Activated CD8-positive, alpha-beta T cell treated with anti-CD3 and anti-CD28 coated beads, Interleukin-2, amount 10 ng/mL, durations not matched to agents 7 days and 5 days (primary cell): ENCODE measurements at regions not wholly inside any gene's neighbourhood (a gene's known extent, or its start where the extent isn't known, plus 50 kb on each side); places are given as distances from the start of the nearest gene placed in this dataset.
"Not testable (repeated sequence)": the region's sequence is repeated elsewhere in the genome, so short reads cannot be mapped to it uniquely, and the experiment has no call there.

Source experiments
- ATAC-seq: fragments of 150-1000 bp; cut with Tn5 transposase; one replicate; pipeline ENCODE4 v1.10.0; 2021; ENCODE audit warnings: moderate library complexity
- CTCF ChIA-PET: fragments of 350-600 bp; sonication (Branson Sonifier 250); formaldehyde crosslinking; loops from one replicate; lab custom pipeline; 2021; ENCODE audit warnings: antibody characterized with exemption; lab: Charles Lee
- POLR2A ChIA-PET: fragments of 350-600 bp; sonication (Branson Sonifier 250); formaldehyde crosslinking; loops from one replicate; lab custom pipeline; 2021; ENCODE audit warnings: antibody characterized with exemption; lab: Charles Lee
- DNase-seq: peaks from one replicate; pipeline ENCODE4 v3.0.0-alpha.2; 2020
- H3K27ac Mint-ChIP-seq: one replicate; pipeline ENCODE4 v1.8.0; 2021; ENCODE audit warnings: mild to moderate bottlenecking, mixed read lengths
- H3K27me3 Mint-ChIP-seq: one replicate; pipeline ENCODE4 v1.8.0; 2021; ENCODE audit warnings: low read depth, mixed read lengths
- H3K36me3 Mint-ChIP-seq: one replicate; pipeline ENCODE4 v1.8.0; 2021; ENCODE audit warnings: low read depth, mixed read lengths
- H3K4me1 Mint-ChIP-seq: one replicate; pipeline ENCODE4 v1.8.0; 2021; ENCODE audit warnings: low read depth, mixed read lengths
- H3K4me3 Mint-ChIP-seq: one replicate; pipeline ENCODE4 v1.8.0; 2021; ENCODE audit warnings: mild to moderate bottlenecking, mixed read lengths
- H3K9me3 Mint-ChIP-seq: one replicate; pipeline ENCODE4 v1.8.0; 2022; ENCODE audit warnings: mixed read lengths; ENCODE audit not compliant: insufficient read depth

GRCh38 chr12:46082490-46083200, 92.3 kb upstream of the SCAF11 start:
- Mint-ChIP-seq H3K9me3 (peaks cover 20% of the 10 kb centered on the region), H3K36me3 (peaks cover 4% of the 10 kb centered on the region), H3K27me3 (peaks cover 7% of the 10 kb centered on the region), H3K27ac (no peak overlapping the region), H3K4me3 (no peak overlapping the region), H3K4me1 (no peaks in the 10 kb centered on the region)
- ATAC-seq: no peak
- ChIA-PET POLR2A (no interaction called here), CTCF (no interaction called here)
- no peak for DNase-seq

- Mint-ChIP-seq H3K27ac (no peak overlapping the region), H3K4me3 (no peak overlapping the region), H3K9me3 (peaks cover 8% of the 10 kb centered on the region), H3K27me3 (peaks cover 5% of the 10 kb centered on the region), H3K4me1 (peaks cover 6% of the 10 kb centered on the region), H3K36me3 (peaks cover under 1% of the 10 kb centered on the region)
- DNase-seq: no peak
- CTCF ChIA-PET: interaction anchor here (0.9 to 1.1 kb wide), 2 partner anchors 83 to 948 kb away, joined by 3 read pairs; partner anchors contain the start of gene SCAF11
- ATAC-seq: no peak
- POLR2A ChIA-PET: interaction anchor here (0.7 kb wide), 1 partner anchor 846 kb away, joined by 3 read pairs; no protein-coding TSS in a partner anchor
Measured at GRCh38 chr12:46073321-46073720, 82.9 kb upstream of the SCAF11 start.

DNA sequence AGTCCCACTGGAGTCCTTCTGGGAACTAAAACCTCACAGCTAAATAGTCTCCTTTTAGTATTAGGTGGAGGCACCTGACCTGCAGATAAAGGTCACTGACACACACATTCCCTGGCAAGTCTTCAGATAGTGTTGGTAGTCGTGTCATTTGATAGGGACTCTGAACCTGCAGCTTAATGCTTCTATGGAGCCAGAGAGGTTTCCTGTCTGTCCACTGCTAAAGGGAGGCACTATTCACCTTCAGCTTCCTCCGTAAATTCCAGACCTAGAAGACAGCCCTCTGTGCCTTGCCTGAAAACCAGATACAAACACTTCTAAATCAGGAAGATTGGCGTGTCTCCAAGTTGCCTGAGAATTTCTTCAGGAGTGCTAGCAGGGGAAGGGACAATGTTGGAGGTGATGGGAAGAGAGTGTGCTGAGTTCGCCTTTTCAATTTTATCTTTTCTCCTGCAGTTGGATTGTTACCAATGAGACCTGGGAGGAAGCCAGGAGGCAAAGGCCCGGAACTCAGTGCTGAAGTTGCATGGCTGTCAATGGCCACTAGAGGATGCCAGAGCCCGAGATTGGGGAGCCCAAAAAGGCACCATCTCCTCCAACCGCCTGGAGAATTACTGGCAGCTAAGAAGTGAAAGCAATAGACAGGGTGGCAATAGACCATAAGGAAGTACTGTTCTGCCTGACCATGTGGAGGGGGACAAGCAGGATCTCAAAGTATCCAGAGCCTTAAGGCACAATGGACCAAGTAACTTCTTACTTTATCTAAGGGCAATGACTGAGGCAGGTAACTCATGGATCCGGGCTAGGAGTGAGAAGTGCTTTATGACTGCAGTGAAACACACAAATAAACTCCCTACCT, 81.6 kb upstream of the SCAF11 start:
- peaks cover 5% of the 10 kb centered on the region for H3K9me3 Mint-ChIP-seq
- DNase-seq (peak; percentile 65), ATAC-seq (peak; percentile 84)
- H3K4me1 Mint-ChIP-seq: peaks cover 6% of the 10 kb centered on the region
- H3K27me3 Mint-ChIP-seq: peaks cover 5% of the 10 kb centered on the region
- no peak overlapping the region for H3K4me3 Mint-ChIP-seq
- H3K27ac Mint-ChIP-seq: no peak overlapping the region
- H3K36me3 Mint-ChIP-seq: no peaks in the 10 kb centered on the region
- ChIA-PET CTCF (interaction anchor here (0.6 to 2.3 kb wide), 18 partner anchors 9 to 998 kb away, joined by 3 to 15 read pairs (median 4); partner anchors contain the start of gene SCAF11), POLR2A (interaction anchor here (0.6 kb wide), 1 partner anchor 81 kb away, joined by 3 read pairs; no protein-coding TSS in a partner anchor)

DNA sequence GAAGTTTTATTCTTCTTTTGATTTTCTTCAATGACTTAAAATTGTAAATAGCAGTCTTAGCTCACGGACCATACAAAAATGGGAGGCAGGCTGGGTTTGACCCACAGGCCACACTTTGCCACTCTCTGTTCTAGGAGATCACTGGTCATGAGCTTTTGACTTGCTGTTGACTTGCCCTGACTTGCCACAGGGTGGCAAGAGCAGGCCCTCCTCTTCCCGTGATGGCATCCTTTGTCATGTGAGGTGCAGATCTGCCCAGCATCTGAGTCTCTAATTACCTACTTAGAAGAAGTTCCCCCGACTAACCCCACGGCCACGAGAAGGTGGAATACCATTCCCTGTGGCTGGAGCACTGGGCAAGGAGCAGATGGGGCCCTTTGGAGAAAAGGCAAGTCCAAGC, 81.0 kb upstream of the SCAF11 start:
- Mint-ChIP-seq H3K27ac (no peak overlapping the region), H3K36me3 (no peaks in the 10 kb centered on the region), H3K9me3 (no peaks in the 10 kb centered on the region), H3K4me3 (no peak overlapping the region), H3K4me1 (peaks cover 6% of the 10 kb centered on the region), H3K27me3 (peaks cover 3% of the 10 kb centered on the region)
- POLR2A ChIA-PET: interaction anchor here (0.6 kb wide), 1 partner anchor 81 kb away, joined by 3 read pairs; no protein-coding TSS in a partner anchor
- DNase-seq (no peak), ATAC-seq (no peak)
- CTCF ChIA-PET: interaction anchor here (1.1 to 2.3 kb wide), 12 partner anchors 9 to 999 kb away, joined by 3 to 15 read pairs (median 4); partner anchors contain the start of gene SCAF11

GRCh38 chr12:46067094-46067493, 76.7 kb upstream of the SCAF11 start:
- Mint-ChIP-seq H3K27me3 (peaks cover 5% of the 10 kb centered on the region), H3K36me3 (no peaks in the 10 kb centered on the region), H3K9me3 (no peaks in the 10 kb centered on the region), H3K4me3 (no peak overlapping the region), H3K4me1 (peaks cover 3% of the 10 kb centered on the region), H3K27ac (no peak overlapping the region)
- ATAC-seq (no peak), DNase-seq (no peak)
- POLR2A ChIA-PET: no interaction called here
- CTCF ChIA-PET: interaction anchor here (0.7 kb wide), 1 partner anchor 110 kb away, joined by 3 read pairs; no protein-coding TSS in a partner anchor

GRCh38 chr12:46065412-46066166, 75.2 kb upstream of the SCAF11 start:
- Mint-ChIP-seq H3K27me3 (peaks cover 6% of the 10 kb centered on the region), H3K4me1 (no peaks in the 10 kb centered on the region), H3K27ac (no peak overlapping the region), H3K36me3 (no peaks in the 10 kb centered on the region), H3K4me3 (no peak overlapping the region), H3K9me3 (no peaks in the 10 kb centered on the region)
- ATAC-seq: no peak
- no peak for DNase-seq
- CTCF ChIA-PET: no interaction called here
- POLR2A ChIA-PET: no interaction called here

GRCh38 chr12:46064548-46064947, 74.2 kb upstream of the SCAF11 start:
- peaks cover 14% of the 10 kb centered on the region for H3K27me3 Mint-ChIP-seq
- no peaks in the 10 kb centered on the region for H3K9me3 Mint-ChIP-seq
- no peak overlapping the region for H3K27ac Mint-ChIP-seq
- H3K4me1 Mint-ChIP-seq: no peaks in the 10 kb centered on the region
- H3K4me3 Mint-ChIP-seq: no peak overlapping the region
- ATAC-seq (no peak), DNase-seq (no peak)
- no peaks in the 10 kb centered on the region for H3K36me3 Mint-ChIP-seq
- CTCF ChIA-PET: no interaction called here
- POLR2A ChIA-PET: no interaction called here

GRCh38 chr12:46058697-46059096, 68.3 kb upstream of the SCAF11 start:
- peaks cover 14% of the 10 kb centered on the region for H3K27me3 Mint-ChIP-seq
- CTCF ChIA-PET: interaction anchor here (1.4 kb wide), 1 partner anchor 13 kb away, joined by 4 read pairs; no protein-coding TSS in a partner anchor
- POLR2A ChIA-PET, H3K36me3 Mint-ChIP-seq, H3K27ac Mint-ChIP-seq, H3K4me1 Mint-ChIP-seq, H3K9me3 Mint-ChIP-seq, DNase-seq, ATAC-seq, H3K4me3 Mint-ChIP-seq: not testable (repeated sequence)

GRCh38 chr12:46050805-46051204, 60.4 kb upstream of the SCAF11 start:
- ChIA-PET POLR2A (no interaction called here), CTCF (no interaction called here)
- Mint-ChIP-seq H3K36me3 (no peaks in the 10 kb centered on the region), H3K4me3 (no peak overlapping the region), H3K4me1 (no peaks in the 10 kb centered on the region), H3K27ac (no peak overlapping the region), H3K9me3 (peaks cover 14% of the 10 kb centered on the region), H3K27me3 (peaks cover 1% of the 10 kb centered on the region)
- ATAC-seq (no peak), DNase-seq (no peak)

DNA sequence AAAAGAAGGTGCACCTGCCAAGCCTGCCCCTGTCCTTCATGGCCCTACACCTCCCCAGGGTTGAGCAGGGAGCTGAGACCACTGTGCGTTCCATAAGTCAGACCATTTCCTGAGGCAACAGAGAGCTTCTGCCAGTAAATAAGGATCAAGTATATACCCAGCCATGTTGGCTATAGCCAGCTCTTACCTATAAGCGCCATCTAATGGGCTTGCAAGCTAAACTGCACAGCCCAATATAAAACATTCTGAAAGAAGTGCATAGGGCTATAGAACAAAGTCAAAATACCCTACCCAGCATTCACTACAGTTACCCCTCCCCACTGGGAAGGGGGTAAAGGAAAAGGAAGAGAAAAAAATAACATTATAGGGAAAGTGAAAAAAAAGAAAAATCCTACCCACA, 59.3 kb upstream of the SCAF11 start:
- H3K36me3 Mint-ChIP-seq: no peaks in the 10 kb centered on the region
- CTCF ChIA-PET: no interaction called here
- H3K4me1 Mint-ChIP-seq: no peaks in the 10 kb centered on the region
- H3K27ac Mint-ChIP-seq: no peak overlapping the region
- POLR2A ChIA-PET: no interaction called here
- peaks cover 1% of the 10 kb centered on the region for H3K27me3 Mint-ChIP-seq
- ATAC-seq (no peak), DNase-seq (no peak)
- no peak overlapping the region for H3K4me3 Mint-ChIP-seq
- H3K9me3 Mint-ChIP-seq: peaks cover 14% of the 10 kb centered on the region

DNA sequence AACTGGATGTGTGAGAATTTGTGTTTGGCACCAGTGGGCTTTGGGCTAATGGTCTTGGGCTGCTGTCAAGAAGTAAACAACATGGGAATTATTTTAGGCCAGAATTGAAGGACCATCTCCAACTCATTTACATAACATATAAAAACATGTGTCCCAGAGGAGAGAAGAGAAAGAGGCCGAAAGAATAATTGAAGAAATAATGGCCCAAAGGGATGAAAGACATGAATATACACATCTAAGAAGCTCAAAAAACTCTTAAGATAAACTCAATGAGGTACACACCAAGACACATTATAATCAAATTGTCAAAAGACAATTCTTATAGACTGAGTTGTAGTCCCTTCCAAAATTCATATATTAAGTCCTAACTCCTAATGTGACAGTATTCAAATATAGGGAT, 56.1 kb upstream of the SCAF11 start:
- no peaks in the 10 kb centered on the region for H3K36me3 Mint-ChIP-seq
- H3K4me1 Mint-ChIP-seq: no peaks in the 10 kb centered on the region
- ATAC-seq: no peak
- ChIA-PET CTCF (no interaction called here), POLR2A (no interaction called here)
- no peak overlapping the region for H3K27ac Mint-ChIP-seq
- no peak overlapping the region for H3K4me3 Mint-ChIP-seq
- peaks cover 8% of the 10 kb centered on the region for H3K9me3 Mint-ChIP-seq
- DNase-seq: no peak
- no peaks in the 10 kb centered on the region for H3K27me3 Mint-ChIP-seq
